GM12878 (cell line): ENCODE measurements at regions not wholly inside any gene's neighbourhood (a gene's known extent, or its start where the extent isn't known, plus 50 kb on each side); places are given as distances from the start of the nearest gene placed in this dataset.

Source experiments
- ATAC-seq: fragments of 200-7000 bp; cut with Tn5 transposase; 3 replicates; pipeline ENCODE4 v1.9.1; 2020; ENCODE audit warnings: mild to moderate bottlenecking, moderate library complexity
- BruUV-seq: library from RNA; stranded (reverse); fragments of 400-500 nt; replicated peaks from 2 replicates; lab custom pipeline; 2021; lab: Mats Ljungman, UMichigan
- CTCF ChIA-PET: fragments of 300-600 bp; sonication (Branson Sonifier 250); formaldehyde crosslinking; extraction: SDS; loops from one replicate; lab custom pipeline; 2021; ENCODE audit warnings: inconsistent platforms; lab: Yijun Ruan, JAX
- POLR2A ChIA-PET: fragments of 350-600 bp; formaldehyde crosslinking; extraction: SDS; loops from one replicate; lab custom pipeline; 2021; ENCODE audit warnings: inconsistent platforms; lab: Charles Lee
- RAD21 ChIA-PET: fragments of 300-600 bp; sonication (Branson Sonifier 250); formaldehyde crosslinking; loops from one replicate; lab custom pipeline; 2023; ENCODE audit warnings: antibody characterized with exemption; ENCODE audit not compliant: unreplicated experiment; lab: Charles Lee
- SMC1A ChIA-PET: fragments of 300-600 bp; sonication (Branson Sonifier 250); formaldehyde crosslinking; loops from one replicate; lab custom pipeline; 2023; ENCODE audit not compliant: unreplicated experiment, uncharacterized antibody; lab: Charles Lee
- DNase-seq: peaks from one replicate; pipeline ENCODE4 v3.0.0-alpha.2; 2011; ENCODE audit warnings: low read depth, low spot score
- FAIRE-seq: peaks from 3 replicates; lab custom pipeline; 2011; peaks lifted over from hg19 to GRCh38; lab: Jason Lieb, UNC
- H2AFZ ChIP-seq: 2 replicates; pipeline ENCODE4 v1.6.0; 2011; ENCODE audit warnings: low read depth, low read length, control low read depth; ENCODE audit not compliant: control insufficient read depth
- H3K27ac ChIP-seq: 2 replicates; pipeline ENCODE4 v1.5.1; 2011; ENCODE audit warnings: control low read depth; ENCODE audit not compliant: control insufficient read depth, insufficient read depth
- H3K27me3 ChIP-seq, 2 experiments: replicated peaks in 1 of 2; 2 replicates each; pipeline versions ENCODE4 v1.6.0 to v1.6.1; 2011; ENCODE audit warnings: low read length in 1 of 2; ENCODE audit not compliant: control insufficient read depth in 2 of 2, insufficient read depth in 2 of 2
- H3K36me3 ChIP-seq, 2 experiments: 2 replicates each; pipeline ENCODE4 v1.5.1; 2011; ENCODE audit warnings: low read length in 1 of 2; ENCODE audit not compliant: control insufficient read depth in 2 of 2, insufficient read depth in 2 of 2
- H3K4me1 ChIP-seq: 2 replicates; pipeline ENCODE4 v1.6.1; 2011; ENCODE audit warnings: mild to moderate bottlenecking, low read length, moderate library complexity, mixed read lengths; ENCODE audit not compliant: control insufficient read depth, insufficient read depth
- H3K4me2 ChIP-seq: 2 replicates; pipeline ENCODE4 v1.6.0; 2011; ENCODE audit warnings: control low read depth; ENCODE audit not compliant: control insufficient read depth, insufficient read depth
- H3K4me3 ChIP-seq: fragments of 200-600 bp; sonication (generic); 2 replicates; pipeline ENCODE4 v1.5.1; 2016
- H3K79me2 ChIP-seq: 2 replicates; pipeline ENCODE4 v1.6.0; 2011; ENCODE audit warnings: low read length; ENCODE audit not compliant: control insufficient read depth, insufficient read depth
- H3K9ac ChIP-seq: 2 replicates; pipeline ENCODE4 v1.8.0; 2011; ENCODE audit warnings: low read length, control low read depth, mixed read lengths; ENCODE audit not compliant: control insufficient read depth, insufficient read depth
- H3K9me3 ChIP-seq: replicated peaks from 3 replicates; pipeline ENCODE4 v1.5.1; 2011; ENCODE audit warnings: mild to moderate bottlenecking, low read length; ENCODE audit not compliant: control insufficient read depth, insufficient read depth
- H4K20me1 ChIP-seq: 2 replicates; pipeline ENCODE4 v1.6.0; 2011; ENCODE audit not compliant: control insufficient read depth, insufficient read depth
- CEBPB ChIP-seq, 2 experiments: fragments of 150-350 bp in 1 of 2; IDR thresholded peaks; 2 replicates each; pipeline ENCODE4 v1.6.1; 2012 to 2014; ENCODE audit warnings: low read depth in 2 of 2, low read length in 2 of 2, borderline replicate concordance in 1 of 2, inconsistent platforms in 1 of 2
- CUX1 ChIP-seq: IDR thresholded peaks from 2 replicates; pipeline ENCODE4 v1.6.1; 2012; ENCODE audit warnings: improper control_type of control experiment, low read depth, low read length; ENCODE audit not compliant: insufficient replicate concordance
- EGR1 ChIP-seq, 2 experiments: IDR thresholded peaks; 1 replicate in 1 of 2; 2 replicates in 1 of 2; pipeline ENCODE4 v1.6.1; 2011 to 2012; ENCODE audit warnings: low read depth in 2 of 2, low read length in 2 of 2, borderline replicate concordance in 1 of 2, mild to moderate bottlenecking in 1 of 2, moderate library complexity in 1 of 2
- EP300 ChIP-seq, 2 experiments: fragments of 150-350 bp in 1 of 2; IDR thresholded peaks; 2 replicates each; pipeline ENCODE4 v1.6.1; 2011 to 2012; ENCODE audit warnings: low read depth in 2 of 2, low read length in 2 of 2, borderline replicate concordance in 1 of 2, improper control_type of control experiment in 1 of 2, inconsistent platforms in 1 of 2; ENCODE audit not compliant: control insufficient read depth in 1 of 2
- JUNB ChIP-seq: IDR thresholded peaks from 2 replicates; pipeline ENCODE4 v1.6.1; 2016; ENCODE audit warnings: antibody characterized with exemption, mild to moderate bottlenecking
- NR2C1 ChIP-seq: fragments of 450-650 bp; IDR thresholded peaks from 2 replicates; pipeline ENCODE4 v1.6.1; 2017; ENCODE audit warnings: antibody characterized with exemption, mild to moderate bottlenecking, moderate library complexity
- PKNOX1 ChIP-seq: fragments of 450-650 bp; IDR thresholded peaks from 2 replicates; pipeline ENCODE4 v1.6.1; 2016; ENCODE audit warnings: mild to moderate bottlenecking
- REST ChIP-seq: IDR thresholded peaks from 2 replicates; pipeline ENCODE4 v1.6.1; 2012; ENCODE audit warnings: mild to moderate bottlenecking, low read depth, low read length
- SKIL ChIP-seq: fragments of 450-650 bp; IDR thresholded peaks from 2 replicates; pipeline ENCODE4 v1.6.1; 2017; ENCODE audit warnings: mild to moderate bottlenecking, low read depth, inconsistent platforms; ENCODE audit not compliant: poor library complexity, severe bottlenecking
- TARDBP ChIP-seq: IDR thresholded peaks from 2 replicates; pipeline ENCODE4 v1.6.1; 2016; ENCODE audit warnings: borderline replicate concordance
- TBL1XR1 ChIP-seq: IDR thresholded peaks from 2 replicates; pipeline ENCODE4 v1.6.1; 2012; ENCODE audit warnings: low read depth, low read length, improper control_type of control experiment
- ZBED1 ChIP-seq: IDR thresholded peaks from 2 replicates; pipeline ENCODE4 v1.6.1; 2016; ENCODE audit warnings: borderline replicate concordance
- ZZZ3 ChIP-seq: IDR thresholded peaks from 2 replicates; pipeline ENCODE4 v1.6.1; 2011; ENCODE audit warnings: low read depth; ENCODE audit not compliant: control insufficient read depth, insufficient read length
- in situ Hi-C: fragments of 300-500 bp; cut with MboI; formaldehyde crosslinking; loops from 9 replicates; pipeline ENCODE4 v1.14.3; 2018; ENCODE audit warnings: mixed read lengths
- intact Hi-C: fragments of 100-400 bp; cut with micrococcal nuclease; formaldehyde crosslinking; loops from one replicate; pipeline ENCODE4 v1.14.2; 2022; ENCODE audit not compliant: unreplicated experiment

- intact Hi-C loops: no loop called here
- no peak for FAIRE-seq
- H3K9me3 ChIP-seq: no peaks in the 10 kb centered on the region
- no peak for TF ChIP-seq TARDBP
- no peak for TF ChIP-seq REST
- no peak for TF ChIP-seq CUX1
- TF ChIP-seq TBL1XR1: no peak
- TF ChIP-seq NR2C1: no peak
- TF ChIP-seq SKIL: no peak
- no peak for TF ChIP-seq EGR1 (IDR thresholded peaks at IDR 0.05; ENCODE audit: borderline replicate concordance in 1 of 2, low read depth in 2 of 2, low read length in 2 of 2)
- no peak for TF ChIP-seq CEBPB (IDR thresholded peaks at IDR 0.05; ENCODE audit: borderline replicate concordance in 1 of 2, low read depth in 2 of 2, low read length in 2 of 2)
- no peak for TF ChIP-seq ZZZ3
- no peak for TF ChIP-seq PKNOX1
- TF ChIP-seq JUNB: no peak
- TF ChIP-seq ZBED1: no peak
- TF ChIP-seq EP300 (IDR thresholded peaks at IDR 0.05; ENCODE audit: borderline replicate concordance in 1 of 2, control insufficient read depth in 1 of 2, low read depth in 2 of 2, low read length in 2 of 2): no peak
Measured at GRCh38 chr10:108822026-108822425, 1101.3 kb downstream of the XPNPEP1 start.

More at GRCh38 chr10:108822026-108822425, 1101.3 kb downstream of the XPNPEP1 start:
- H3K4me1 ChIP-seq: no peaks in the 10 kb centered on the region
- ATAC-seq (no peak), DNase-seq (no peak)
- RAD21 ChIA-PET: no interaction called here
- H3K36me3 ChIP-seq: no peaks in the 10 kb centered on the region
- H2AFZ ChIP-seq: no peak overlapping the region
- no peak overlapping the region for H3K27ac ChIP-seq
- no peaks in the 10 kb centered on the region for H4K20me1 ChIP-seq
- POLR2A ChIA-PET: no interaction called here
- SMC1A ChIA-PET: no interaction called here
- H3K79me2 ChIP-seq: no peaks in the 10 kb centered on the region
- no peak overlapping the region for H3K9ac ChIP-seq
- no peak overlapping the region for H3K4me3 ChIP-seq
- H3K4me2 ChIP-seq: no peak overlapping the region
- in situ Hi-C loops: no loop called here
- BruUV-seq: no TSS peak
- H3K27me3 ChIP-seq: no peaks in the 10 kb centered on the region
- CTCF ChIA-PET: interaction anchor here (1.1 kb wide), 1 partner anchor 19 kb away, joined by 3 read pairs; no protein-coding TSS in a partner anchor
